ENCODE measurements at regions not wholly inside any gene's neighbourhood (a gene's known extent, or its start where the extent isn't known, plus 50 kb on each side); places are given as distances from the start of the nearest gene placed in this dataset.

DNA sequence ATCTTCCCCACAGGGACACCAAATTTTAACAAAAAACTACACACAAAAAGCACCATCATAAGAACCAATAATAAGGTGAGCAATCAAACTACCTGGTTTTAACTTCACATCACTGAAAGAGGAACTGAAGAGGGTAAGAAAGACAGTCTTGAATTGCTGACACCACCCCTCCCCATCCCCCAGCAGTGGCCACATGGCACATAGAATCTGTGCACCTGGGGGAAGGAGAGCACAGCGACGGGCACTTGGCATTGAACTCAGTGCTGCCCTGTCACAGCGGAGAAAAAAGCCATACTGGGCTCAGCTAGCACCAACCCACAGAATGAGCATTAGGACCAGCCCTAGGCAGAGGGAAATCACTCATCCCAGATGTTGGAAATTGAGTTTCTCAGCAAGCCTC is 640.0 kb upstream of the ADGRL2 start (continued):
- TF ChIP-seq, protein P1, sequence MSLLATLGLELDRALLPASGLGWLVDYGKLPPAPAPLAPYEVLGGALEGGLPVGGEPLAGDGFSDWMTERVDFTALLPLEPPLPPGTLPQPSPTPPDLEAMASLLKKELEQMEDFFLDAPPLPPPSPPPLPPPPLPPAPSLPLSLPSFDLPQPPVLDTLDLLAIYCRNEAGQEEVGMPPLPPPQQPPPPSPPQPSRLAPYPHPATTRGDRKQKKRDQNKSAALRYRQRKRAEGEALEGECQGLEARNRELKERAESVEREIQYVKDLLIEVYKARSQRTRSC (CRISPR knock-in tag; IDR thresholded peaks at IDR 0.05; ENCODE audit: low read depth) = no peak
- TF ChIP-seq SNAI1 (CRISPR knock-in tag; IDR thresholded peaks at IDR 0.05; ENCODE audit: borderline replicate concordance) (no peak), ZNF225 (CRISPR knock-in tag; IDR thresholded peaks at IDR 0.05) (no peak)

DNA sequence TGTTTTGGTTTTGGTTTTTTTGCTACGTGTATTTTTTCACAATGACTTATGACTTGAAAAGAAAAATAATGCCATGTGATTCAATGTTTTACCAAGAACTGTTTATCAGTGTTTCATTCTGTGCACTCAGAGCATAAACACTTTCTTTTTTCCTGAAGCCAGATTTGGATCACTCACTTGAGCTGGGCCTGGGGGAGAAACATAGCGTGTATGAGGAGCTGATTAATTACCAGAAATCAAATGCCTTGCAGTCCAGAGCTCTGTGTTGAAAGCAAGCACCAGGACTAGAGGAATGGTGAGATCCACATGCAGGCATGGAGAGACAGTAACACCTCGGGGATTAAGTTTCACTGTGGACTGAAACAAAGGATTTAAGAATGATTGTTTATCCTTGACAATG is 642.1 kb upstream of the ADGRL2 start:
- no peaks in the 10 kb centered on the region for H4K20me1 ChIP-seq (ENCODE audit: insufficient read depth, low read length)
- in situ Hi-C loops (cut with HindIII; ENCODE audit: extremely low pct_ligation_motif_present, low pct_unique_long_range_greater_than_20kb) = no loop called here
- BruUV-seq (replicated peaks) = no TSS peak
- peaks cover 70% of the 10 kb centered on the region for H3K9me3 ChIP-seq (ENCODE audit: low read length)
- H3K4me2 ChIP-seq (ENCODE audit: low read depth, low read length) = no peak overlapping the region
- no peaks in the 10 kb centered on the region; a peak in 1 of 5 replicates for H3K27me3 ChIP-seq (ENCODE audit: control insufficient read depth in 1 of 2, insufficient read depth in 2 of 2, low read length in 2 of 2)
- no peak overlapping the region for H2AFZ ChIP-seq (ENCODE audit: low read length)
- POLR2A ChIA-PET = no interaction called here
- FAIRE-seq (no peak), ATAC-seq (no peak), DNase-seq (ENCODE audit: low spot score) (no peak)
- no peaks in the 10 kb centered on the region for H3K79me2 ChIP-seq (ENCODE audit: insufficient read depth, low read length)
- CTCF ChIA-PET (ENCODE audit: low intra/inter-chr PET ratio, low total read pairs) = no interaction called here
- H3K4me1 ChIP-seq (ENCODE audit: insufficient read depth, low read length) = no peaks in the 10 kb centered on the region
- no peak overlapping the region for H3K9ac ChIP-seq (ENCODE audit: insufficient read depth, low read depth, low read length)
- 1% methylated on average over 3 of the region's 3 CpGs for WGBS (ENCODE audit: low lambda C conversion rate)
- no peak overlapping the region for H3K27ac ChIP-seq (ENCODE audit: extremely low read length, insufficient read depth, low read length)
- H3K4me3 ChIP-seq (replicated peaks in 1 of 3; ENCODE audit: insufficient read depth in 1 of 3, low read depth in 2 of 3, low read length in 3 of 3) = no peak overlapping the region
- no peaks in the 10 kb centered on the region for H3K36me3 ChIP-seq (replicated peaks in 1 of 2; ENCODE audit: control insufficient read depth in 1 of 2, insufficient read depth in 2 of 2, low read length in 2 of 2)
- intact Hi-C loops (cut with micrococcal nuclease; ENCODE audit: unreplicated experiment) = no loop called here
- no peak for TF ChIP-seq IKZF4 (CRISPR knock-in tag; IDR thresholded peaks at IDR 0.05; ENCODE audit: borderline replicate concordance, low read depth, not compliant biosample characterization)
- no peak for TF ChIP-seq ZNF567 (CRISPR knock-in tag; IDR thresholded peaks at IDR 0.05; ENCODE audit: borderline replicate concordance)
- TF ChIP-seq, protein P2, sequence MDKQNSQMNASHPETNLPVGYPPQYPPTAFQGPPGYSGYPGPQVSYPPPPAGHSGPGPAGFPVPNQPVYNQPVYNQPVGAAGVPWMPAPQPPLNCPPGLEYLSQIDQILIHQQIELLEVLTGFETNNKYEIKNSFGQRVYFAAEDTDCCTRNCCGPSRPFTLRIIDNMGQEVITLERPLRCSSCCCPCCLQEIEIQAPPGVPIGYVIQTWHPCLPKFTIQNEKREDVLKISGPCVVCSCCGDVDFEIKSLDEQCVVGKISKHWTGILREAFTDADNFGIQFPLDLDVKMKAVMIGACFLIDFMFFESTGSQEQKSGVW (CRISPR knock-in tag; IDR thresholded peaks at IDR 0.05; ENCODE audit: borderline replicate concordance) = no peak
- no peak for TF ChIP-seq ZNF670 (CRISPR knock-in tag; IDR thresholded peaks at IDR 0.05; ENCODE audit: borderline replicate concordance)
- no peak for TF ChIP-seq REPIN1 (CRISPR knock-in tag; IDR thresholded peaks at IDR 0.05; ENCODE audit: borderline replicate concordance, low read depth)
- no peak for TF ChIP-seq ZNF232 (CRISPR knock-in tag; IDR thresholded peaks at IDR 0.05; ENCODE audit: borderline replicate concordance)
- TF ChIP-seq, protein P3, sequence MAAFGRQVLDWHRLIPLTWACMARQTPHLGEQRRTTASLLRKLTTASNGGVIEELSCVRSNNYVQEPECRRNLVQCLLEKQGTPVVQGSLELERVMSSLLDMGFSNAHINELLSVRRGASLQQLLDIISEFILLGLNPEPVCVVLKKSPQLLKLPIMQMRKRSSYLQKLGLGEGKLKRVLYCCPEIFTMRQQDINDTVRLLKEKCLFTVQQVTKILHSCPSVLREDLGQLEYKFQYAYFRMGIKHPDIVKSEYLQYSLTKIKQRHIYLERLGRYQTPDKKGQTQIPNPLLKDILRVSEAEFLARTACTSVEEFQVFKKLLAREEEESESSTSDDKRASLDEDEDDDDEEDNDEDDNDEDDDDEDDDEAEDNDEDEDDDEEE (CRISPR knock-in tag; IDR thresholded peaks at IDR 0.05) = no peak
- TF ChIP-seq ZNF564 (CRISPR knock-in tag; IDR thresholded peaks at IDR 0.05) = no peak
- TF ChIP-seq, protein P4, sequence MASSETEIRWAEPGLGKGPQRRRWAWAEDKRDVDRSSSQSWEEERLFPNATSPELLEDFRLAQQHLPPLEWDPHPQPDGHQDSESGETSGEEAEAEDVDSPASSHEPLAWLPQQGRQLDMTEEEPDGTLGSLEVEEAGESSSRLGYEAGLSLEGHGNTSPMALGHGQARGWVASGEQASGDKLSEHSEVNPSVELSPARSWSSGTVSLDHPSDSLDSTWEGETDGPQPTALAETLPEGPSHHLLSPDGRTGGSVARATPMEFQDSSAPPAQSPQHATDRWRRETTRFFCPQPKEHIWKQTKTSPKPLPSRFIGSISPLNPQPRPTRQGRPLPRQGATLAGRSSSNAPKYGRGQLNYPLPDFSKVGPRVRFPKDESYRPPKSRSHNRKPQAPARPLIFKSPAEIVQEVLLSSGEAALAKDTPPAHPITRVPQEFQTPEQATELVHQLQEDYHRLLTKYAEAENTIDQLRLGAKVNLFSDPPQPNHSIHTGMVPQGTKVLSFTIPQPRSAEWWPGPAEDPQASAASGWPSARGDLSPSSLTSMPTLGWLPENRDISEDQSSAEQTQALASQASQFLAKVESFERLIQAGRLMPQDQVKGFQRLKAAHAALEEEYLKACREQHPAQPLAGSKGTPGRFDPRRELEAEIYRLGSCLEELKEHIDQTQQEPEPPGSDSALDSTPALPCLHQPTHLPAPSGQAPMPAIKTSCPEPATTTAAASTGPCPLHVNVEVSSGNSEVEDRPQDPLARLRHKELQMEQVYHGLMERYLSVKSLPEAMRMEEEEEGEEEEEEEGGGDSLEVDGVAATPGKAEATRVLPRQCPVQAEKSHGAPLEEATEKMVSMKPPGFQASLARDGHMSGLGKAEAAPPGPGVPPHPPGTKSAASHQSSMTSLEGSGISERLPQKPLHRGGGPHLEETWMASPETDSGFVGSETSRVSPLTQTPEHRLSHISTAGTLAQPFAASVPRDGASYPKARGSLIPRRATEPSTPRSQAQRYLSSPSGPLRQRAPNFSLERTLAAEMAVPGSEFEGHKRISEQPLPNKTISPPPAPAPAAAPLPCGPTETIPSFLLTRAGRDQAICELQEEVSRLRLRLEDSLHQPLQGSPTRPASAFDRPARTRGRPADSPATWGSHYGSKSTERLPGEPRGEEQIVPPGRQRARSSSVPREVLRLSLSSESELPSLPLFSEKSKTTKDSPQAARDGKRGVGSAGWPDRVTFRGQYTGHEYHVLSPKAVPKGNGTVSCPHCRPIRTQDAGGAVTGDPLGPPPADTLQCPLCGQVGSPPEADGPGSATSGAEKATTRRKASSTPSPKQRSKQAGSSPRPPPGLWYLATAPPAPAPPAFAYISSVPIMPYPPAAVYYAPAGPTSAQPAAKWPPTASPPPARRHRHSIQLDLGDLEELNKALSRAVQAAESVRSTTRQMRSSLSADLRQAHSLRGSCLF (CRISPR knock-in tag; IDR thresholded peaks at IDR 0.05; ENCODE audit: borderline replicate concordance) = no peak

Measured in HepG2 (cell line).